Stomach (tissue), 4 donors: ENCODE measurements at regions not wholly inside any gene's neighbourhood (a gene's known extent, or its start where the extent isn't known, plus 50 kb on each side); places are given as distances from the start of the nearest gene placed in this dataset.

Source experiments
- POLR2A ChIP-seq, 4 donors: fragments of 450-650 bp; IDR thresholded peaks; one replicate each; pipeline ENCODE4 v1.6.1; 2016; ENCODE audit warnings: antibody characterized with exemption in 4 of 4, control low read depth in 2 of 4, mild to moderate bottlenecking in 1 of 4, moderate library complexity in 1 of 4
- POLR2AphosphoS5 ChIP-seq, 3 donors: sonication (generic); formaldehyde crosslinking; IDR thresholded peaks; one replicate each; pipeline ENCODE4 v1.6.1; 2016; ENCODE audit warnings: antibody characterized with exemption in 3 of 3
- TF ChIP-seq, protein P1 (sequence below), 7 experiments: fragments of 450-650 bp in 4 of 7; fragments of 200-600 bp in 3 of 7; sonication (generic) in 3 of 7; IDR thresholded peaks; one replicate each; pipeline ENCODE4 v1.5.1; 2016 to 2019; ENCODE audit warnings: antibody characterized with exemption in 7 of 7, control low read depth in 2 of 7, mild to moderate bottlenecking in 1 of 7

DNA sequence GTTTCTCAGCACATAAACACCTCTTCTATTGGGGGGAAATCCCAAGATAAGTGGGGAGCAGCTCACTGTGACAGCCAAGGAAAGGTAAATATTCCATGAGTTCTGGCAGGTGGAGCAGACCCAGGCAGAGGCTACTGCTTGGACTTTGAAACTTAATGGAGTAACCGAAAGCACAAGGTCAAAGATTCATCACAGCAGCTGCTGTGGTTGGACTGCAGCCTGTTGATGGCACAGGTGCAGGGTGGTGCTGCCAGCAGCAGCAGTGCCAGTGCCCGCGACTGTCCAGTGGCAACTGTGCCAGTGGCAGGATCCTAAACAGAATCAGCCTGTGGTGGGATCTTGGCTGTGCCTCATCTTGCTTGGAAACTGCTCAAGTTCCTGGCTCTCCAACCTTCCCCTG, 81.4 kb upstream of the ARID2 start:
- TF ChIP-seq, protein P1, sequence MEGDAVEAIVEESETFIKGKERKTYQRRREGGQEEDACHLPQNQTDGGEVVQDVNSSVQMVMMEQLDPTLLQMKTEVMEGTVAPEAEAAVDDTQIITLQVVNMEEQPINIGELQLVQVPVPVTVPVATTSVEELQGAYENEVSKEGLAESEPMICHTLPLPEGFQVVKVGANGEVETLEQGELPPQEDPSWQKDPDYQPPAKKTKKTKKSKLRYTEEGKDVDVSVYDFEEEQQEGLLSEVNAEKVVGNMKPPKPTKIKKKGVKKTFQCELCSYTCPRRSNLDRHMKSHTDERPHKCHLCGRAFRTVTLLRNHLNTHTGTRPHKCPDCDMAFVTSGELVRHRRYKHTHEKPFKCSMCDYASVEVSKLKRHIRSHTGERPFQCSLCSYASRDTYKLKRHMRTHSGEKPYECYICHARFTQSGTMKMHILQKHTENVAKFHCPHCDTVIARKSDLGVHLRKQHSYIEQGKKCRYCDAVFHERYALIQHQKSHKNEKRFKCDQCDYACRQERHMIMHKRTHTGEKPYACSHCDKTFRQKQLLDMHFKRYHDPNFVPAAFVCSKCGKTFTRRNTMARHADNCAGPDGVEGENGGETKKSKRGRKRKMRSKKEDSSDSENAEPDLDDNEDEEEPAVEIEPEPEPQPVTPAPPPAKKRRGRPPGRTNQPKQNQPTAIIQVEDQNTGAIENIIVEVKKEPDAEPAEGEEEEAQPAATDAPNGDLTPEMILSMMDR (IDR thresholded peaks at IDR 0.05): no peak
- TF ChIP-seq POLR2AphosphoS5 (IDR thresholded peaks at IDR 0.05) (no peak), POLR2A (IDR thresholded peaks at IDR 0.05) (no peak)
